D721Med (cell line): ENCODE measurements at regions not wholly inside any gene's neighbourhood (a gene's known extent, or its start where the extent isn't known, plus 50 kb on each side); places are given as distances from the start of the nearest gene placed in this dataset.

Source experiments
- DNase-seq: peaks from one replicate; pipeline ENCODE4 v3.0.0; 2011; ENCODE audit warnings: low spot score; ENCODE audit not compliant: insufficient read length
- FAIRE-seq: peaks from 2 replicates; lab custom pipeline; 2011; peaks lifted over from hg19 to GRCh38; lab: Jason Lieb, UNC
- CTCF ChIP-seq: IDR thresholded peaks from 2 replicates; pipeline ENCODE4 v1.5.1; 2012; ENCODE audit warnings: mild to moderate bottlenecking, control low read depth; ENCODE audit not compliant: insufficient read depth; ENCODE audit errors: missing control alignments

GRCh38 chr19:29263305-29264135 is 50.6 kb upstream of the UQCRFS1 start:
- peak; percentile 56 for TF ChIP-seq CTCF
- FAIRE-seq: no peak

GRCh38 chr19:29264897-29265296 is 51.9 kb upstream of the UQCRFS1 start:
- TF ChIP-seq CTCF: no peak
- DNase-seq: no peak
- FAIRE-seq: no peak

More at GRCh38 chr19:29263305-29264135, 50.6 kb upstream of the UQCRFS1 start:
- no peak for DNase-seq

GRCh38 chr19:29265436-29265835 is 52.5 kb upstream of the UQCRFS1 start:
- TF ChIP-seq CTCF: no peak
- FAIRE-seq (no peak), DNase-seq (no peak)

GRCh38 chr19:29266001-29266400 is 53.0 kb upstream of the UQCRFS1 start:
- FAIRE-seq (no peak), DNase-seq (no peak)
- TF ChIP-seq CTCF: no peak

GRCh38 chr19:29266603-29267002 is 53.7 kb upstream of the UQCRFS1 start:
- no peak for DNase-seq
- no peak for FAIRE-seq
- TF ChIP-seq CTCF: no peak

- DNase-seq: no peak
- FAIRE-seq: no peak
- TF ChIP-seq CTCF: no peak
These were observed 54.8 kb upstream of the UQCRFS1 start for GRCh38 chr19:29267701-29268100.

GRCh38 chr19:29268103-29268502 is 55.2 kb upstream of the UQCRFS1 start:
- no peak for TF ChIP-seq CTCF
- DNase-seq: no peak
- FAIRE-seq: no peak
